ENCODE measurements at regions not wholly inside any gene's neighbourhood (a gene's known extent, or its start where the extent isn't known, plus 50 kb on each side); places are given as distances from the start of the nearest gene placed in this dataset.
"Not testable (repeated sequence)": the region's sequence is repeated elsewhere in the genome, so short reads cannot be mapped to it uniquely, and the experiment has no call there.

- no peak for DNase-seq
These were observed 474.9 kb upstream of the JARID2 start for GRCh38 chr6:14771016-14771415.

GRCh38 chr6:14772188-14772587, 473.7 kb upstream of the JARID2 start:
- no peak for DNase-seq

GRCh38 chr6:14775528-14775927, 470.3 kb upstream of the JARID2 start:
- DNase-seq, result no peak

GRCh38 chr6:14776307-14776706, 469.6 kb upstream of the JARID2 start:
- no peak for DNase-seq

GRCh38 chr6:14781772-14782525, 463.9 kb upstream of the JARID2 start:
- DNase-seq, result no peak

- DNase-seq, result not testable (repeated sequence)
These were observed 462.9 kb upstream of the JARID2 start for GRCh38 chr6:14782921-14783464.

GRCh38 chr6:14783594-14783993, 462.3 kb upstream of the JARID2 start:
- no peak for DNase-seq

- no peak for DNase-seq
These were observed 461.0 kb upstream of the JARID2 start for GRCh38 chr6:14784596-14785492.

- DNase-seq, result no peak
These were observed 460.4 kb upstream of the JARID2 start for GRCh38 chr6:14785493-14785790.

- DNase-seq, result no peak
These were observed 459.9 kb upstream of the JARID2 start for GRCh38 chr6:14786008-14786407.

GRCh38 chr6:14786455-14786854, 459.4 kb upstream of the JARID2 start:
- no peak for DNase-seq

- no peak for DNase-seq
These were observed 458.6 kb upstream of the JARID2 start for GRCh38 chr6:14787250-14787649.

GRCh38 chr6:14787677-14788076, 458.2 kb upstream of the JARID2 start:
- no peak for DNase-seq

- no peak for DNase-seq
These were observed 455.9 kb upstream of the JARID2 start for GRCh38 chr6:14789996-14790395.

- DNase-seq, result no peak
These were observed 454.9 kb upstream of the JARID2 start for GRCh38 chr6:14790976-14791375.

- no peak for DNase-seq
These were observed 454.3 kb upstream of the JARID2 start for GRCh38 chr6:14791526-14791925.

GRCh38 chr6:14792118-14792955, 453.5 kb upstream of the JARID2 start:
- peak; percentile 52 for DNase-seq

GRCh38 chr6:14795451-14795850, 450.4 kb upstream of the JARID2 start:
- no peak for DNase-seq

- DNase-seq, result no peak
These were observed 448.7 kb upstream of the JARID2 start for GRCh38 chr6:14796974-14797762.

- DNase-seq, result no peak
These were observed 447.8 kb upstream of the JARID2 start for GRCh38 chr6:14797875-14798593.

- no peak for DNase-seq
These were observed 447.3 kb upstream of the JARID2 start for GRCh38 chr6:14798594-14798982.

Measured in hindlimb muscle (tissue), 1 donor.